HCT116 (cell line): ENCODE measurements at regions not wholly inside any gene's neighbourhood (a gene's known extent, or its start where the extent isn't known, plus 50 kb on each side); places are given as distances from the start of the nearest gene placed in this dataset.

Experiments
- ATAC-seq: fragments of 200-7000 bp; cut with Tn5 transposase; 2 replicates; pipeline ENCODE4 v1.9.1; 2020; ENCODE audit warnings: mild to moderate bottlenecking, moderate library complexity
- BruUV-seq: library from RNA; stranded (reverse); fragments of 400-500 nt; replicated peaks from 2 replicates; lab custom pipeline; 2021; lab: Mats Ljungman, UMichigan
- CTCF ChIA-PET: fragments of 300-600 bp; sonication (Branson Sonifier 250); formaldehyde crosslinking; loops from one replicate; lab custom pipeline; 2021; ENCODE audit warnings: antibody characterized with exemption; lab: Charles Lee
- POLR2A ChIA-PET: fragments of 300-600, 350-600 bp; sonication (Branson Sonifier 250); formaldehyde crosslinking; loops from one replicate; lab custom pipeline; 2021; ENCODE audit warnings: antibody characterized with exemption; lab: Charles Lee
- RAD21 ChIA-PET, 2 experiments: fragments of 300-600 bp; sonication (Branson Sonifier 250); formaldehyde crosslinking; loops; one replicate each; lab custom pipeline; 2023; ENCODE audit warnings: low total read pairs in 2 of 2; ENCODE audit not compliant: uncharacterized antibody in 2 of 2, unreplicated experiment in 2 of 2, low non-redundant PET in 1 of 2; lab: Charles Lee
- DNase-seq: peaks from one replicate; pipeline ENCODE4 v3.0.0-alpha.2; 2010; ENCODE audit warnings: low read depth, low spot score
- H2AFZ ChIP-seq: fragments of 200-600 bp; shearing (Covaris generic), sonication (generic); 2 replicates; pipeline ENCODE4 v1.6.1; 2017; ENCODE audit warnings: low read depth, mixed run types, mixed read lengths, antibody characterized with exemption, low read length; ENCODE audit not compliant: poor library complexity, severe bottlenecking
- H3K27ac ChIP-seq: 2 replicates; pipeline ENCODE4 v1.5.1; 2012; ENCODE audit warnings: low read depth, low read length
- H3K27me3 ChIP-seq: fragments of 200-600 bp; sonication (generic); 2 replicates; pipeline ENCODE4 v1.6.1; 2016; ENCODE audit warnings: mixed run types, low read length, mixed read lengths; ENCODE audit not compliant: insufficient read depth
- H3K36me3 ChIP-seq, 2 experiments: fragments of 200-500 bp in 1 of 2; fragments of 200-600 bp in 1 of 2; sonication (Bioruptor generic) in 1 of 2; sonication (generic) in 1 of 2; 2 replicates each; pipeline versions ENCODE4 v1.5.1 to v1.6.1; 2014 to 2016; ENCODE audit warnings: low read length in 2 of 2, inconsistent platforms in 1 of 2, mixed read lengths in 1 of 2, mixed run types in 1 of 2; ENCODE audit not compliant: insufficient read depth in 2 of 2, control insufficient read depth in 1 of 2
- H3K4me1 ChIP-seq, 2 experiments: fragments of 200-600 bp in 1 of 2; sonication (generic) in 1 of 2; 2 replicates each; pipeline versions ENCODE4 v1.5.1 to v1.6.1; 2012 to 2017; ENCODE audit warnings: low read length in 2 of 2, inconsistent platforms in 1 of 2, mild to moderate bottlenecking in 1 of 2, mixed read lengths in 1 of 2, mixed run types in 1 of 2, moderate library complexity in 1 of 2; ENCODE audit not compliant: insufficient read depth in 2 of 2, control insufficient read depth in 1 of 2
- H3K4me2 ChIP-seq: fragments of 200-600 bp; sonication (generic); 2 replicates; pipeline ENCODE4 v1.6.1; 2017; ENCODE audit warnings: mixed run types, low read length, mixed read lengths
- H3K4me3 ChIP-seq, 2 experiments: fragments of 200-600 bp in 1 of 2; sonication (generic) in 1 of 2; replicated peaks in 1 of 2; 2 replicates each; pipeline ENCODE4 v1.5.1; 2011 to 2016; ENCODE audit warnings: low read length in 2 of 2, control low read depth in 1 of 2, low read depth in 1 of 2, mild to moderate bottlenecking in 1 of 2, mixed read lengths in 1 of 2, mixed run types in 1 of 2
- H3K79me2 ChIP-seq: fragments of 200-600 bp; sonication (generic); 2 replicates; pipeline ENCODE4 v1.6.1; 2017; ENCODE audit warnings: mild to moderate bottlenecking, mixed run types, low read length, moderate library complexity, mixed read lengths; ENCODE audit not compliant: insufficient read depth
- H3K9ac ChIP-seq: fragments of 200-600 bp; sonication (generic); 2 replicates; pipeline ENCODE4 v1.6.1; 2016; ENCODE audit warnings: low read length, mixed read lengths
- H3K9me2 ChIP-seq: fragments of 200-600 bp; sonication (generic), shearing (Covaris generic); 2 replicates; pipeline ENCODE4 v1.6.1; 2017; ENCODE audit warnings: mixed run types, mild to moderate bottlenecking, moderate library complexity; ENCODE audit not compliant: insufficient read depth
- H3K9me3 ChIP-seq, 2 experiments: fragments of 200-500 bp in 1 of 2; fragments of 200-600 bp in 1 of 2; sonication (Bioruptor generic) in 1 of 2; sonication (generic) in 1 of 2; 2 replicates each; pipeline ENCODE4 v1.6.1; 2014 to 2017; ENCODE audit warnings: low read length in 2 of 2, mixed read lengths in 2 of 2, inconsistent platforms in 1 of 2, low read depth in 1 of 2, mild to moderate bottlenecking in 1 of 2, mixed run types in 1 of 2, moderate library complexity in 1 of 2; ENCODE audit not compliant: control insufficient read depth in 1 of 2, insufficient read depth in 1 of 2
- H4K20me1 ChIP-seq: fragments of 200-600 bp; sonication (generic), shearing (Covaris generic); 2 replicates; pipeline ENCODE4 v1.6.1; 2017; ENCODE audit warnings: mixed run types, mild to moderate bottlenecking, moderate library complexity; ENCODE audit not compliant: insufficient read depth
- CBX3 ChIP-seq: IDR thresholded peaks from 2 replicates; pipeline ENCODE4 v1.6.1; 2012; ENCODE audit warnings: low read depth
- CEBPB ChIP-seq: IDR thresholded peaks from 2 replicates; pipeline ENCODE4 v1.6.1; 2012; ENCODE audit warnings: low read depth
- EZH2phosphoT487 ChIP-seq: fragments of 200-600 bp; IDR thresholded peaks from 2 replicates; pipeline ENCODE4 v1.6.1; 2018; ENCODE audit warnings: antibody characterized with exemption, borderline replicate concordance
- SRF ChIP-seq: IDR thresholded peaks from 2 replicates; pipeline ENCODE4 v1.6.1; 2012; ENCODE audit warnings: low read depth
- YY1 ChIP-seq: IDR thresholded peaks from 2 replicates; pipeline ENCODE4 v1.6.1; 2011; ENCODE audit warnings: low read length, low read depth, moderate library complexity, mild to moderate bottlenecking; ENCODE audit not compliant: insufficient replicate concordance; ENCODE audit errors: extremely low read depth
- ZNF274 ChIP-seq: fragments of 200-500 bp; sonication (Bioruptor generic); IDR thresholded peaks from 2 replicates; pipeline ENCODE4 v1.6.1; 2014; ENCODE audit warnings: mild to moderate bottlenecking, low read depth, low read length, inconsistent platforms
- intact Hi-C: fragments of 100-400 bp; cut with micrococcal nuclease; formaldehyde crosslinking; loops from 2 replicates; pipeline ENCODE4 v1.10.0; 2022
- TF ChIP-seq, protein P1 (sequence below): IDR thresholded peaks from 2 replicates; pipeline ENCODE4 v1.6.1; 2012; ENCODE audit warnings: low read depth

DNA sequence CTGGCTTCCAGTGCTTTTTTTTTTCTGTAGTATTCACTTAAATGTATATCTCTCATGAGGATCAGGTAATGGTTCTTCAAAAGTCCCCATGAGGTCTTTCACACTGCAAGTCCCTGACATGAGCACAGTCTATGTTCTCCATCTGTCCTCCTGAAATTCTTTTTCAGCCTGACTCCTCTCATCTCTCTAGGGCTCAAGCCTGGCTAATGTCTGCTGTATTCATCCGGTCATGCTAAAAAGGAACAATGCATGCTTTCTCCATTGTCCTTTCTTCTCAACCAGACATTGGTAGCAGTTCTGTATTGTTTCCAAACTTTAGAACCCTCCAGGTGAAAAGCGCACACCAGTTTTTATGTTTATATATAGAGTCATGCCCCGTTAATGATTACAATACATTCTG lies 368.3 kb upstream of the OLFM3 start:
- no peaks in the 10 kb centered on the region for H3K27me3 ChIP-seq
- POLR2A ChIA-PET, result no interaction called here

DNA sequence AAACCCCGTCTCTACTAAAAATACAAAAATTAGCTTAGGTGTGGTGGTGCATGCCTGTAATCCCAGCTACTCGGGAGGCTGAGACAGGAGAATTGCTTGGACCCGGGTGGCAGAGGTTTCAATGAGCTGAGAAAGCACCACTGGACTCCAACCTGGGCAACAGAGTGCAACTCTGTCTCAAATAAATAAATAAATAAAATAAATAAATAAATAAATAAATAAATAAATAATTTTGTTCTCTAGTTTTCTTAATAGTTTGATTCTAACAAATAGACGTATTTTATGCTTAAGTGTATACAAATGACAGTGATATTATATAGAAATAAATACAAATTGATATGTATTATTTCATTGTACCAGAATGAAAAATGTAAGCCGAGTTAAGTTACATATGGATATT lies 339.9 kb upstream of the OLFM3 start:
- peaks cover 0 to under 1% of the 10 kb centered on the region in 2 experiments; a peak in 1 of 4 replicates for H3K9me3 ChIP-seq
- no peaks in the 10 kb centered on the region for H3K27me3 ChIP-seq
- H3K36me3 ChIP-seq, result no peaks in the 10 kb centered on the region
- no peaks in the 10 kb centered on the region for H3K9me2 ChIP-seq
- POLR2A ChIA-PET, result no interaction called here
- CTCF ChIA-PET, result no interaction called here
- H3K9ac ChIP-seq, result no peak overlapping the region
- H4K20me1 ChIP-seq, result no peaks in the 10 kb centered on the region
- H3K79me2 ChIP-seq, result no peaks in the 10 kb centered on the region
- intact Hi-C loops, result no loop called here
- TF ChIP-seq EZH2phosphoT487, result no peak
- TF ChIP-seq, protein P1, sequence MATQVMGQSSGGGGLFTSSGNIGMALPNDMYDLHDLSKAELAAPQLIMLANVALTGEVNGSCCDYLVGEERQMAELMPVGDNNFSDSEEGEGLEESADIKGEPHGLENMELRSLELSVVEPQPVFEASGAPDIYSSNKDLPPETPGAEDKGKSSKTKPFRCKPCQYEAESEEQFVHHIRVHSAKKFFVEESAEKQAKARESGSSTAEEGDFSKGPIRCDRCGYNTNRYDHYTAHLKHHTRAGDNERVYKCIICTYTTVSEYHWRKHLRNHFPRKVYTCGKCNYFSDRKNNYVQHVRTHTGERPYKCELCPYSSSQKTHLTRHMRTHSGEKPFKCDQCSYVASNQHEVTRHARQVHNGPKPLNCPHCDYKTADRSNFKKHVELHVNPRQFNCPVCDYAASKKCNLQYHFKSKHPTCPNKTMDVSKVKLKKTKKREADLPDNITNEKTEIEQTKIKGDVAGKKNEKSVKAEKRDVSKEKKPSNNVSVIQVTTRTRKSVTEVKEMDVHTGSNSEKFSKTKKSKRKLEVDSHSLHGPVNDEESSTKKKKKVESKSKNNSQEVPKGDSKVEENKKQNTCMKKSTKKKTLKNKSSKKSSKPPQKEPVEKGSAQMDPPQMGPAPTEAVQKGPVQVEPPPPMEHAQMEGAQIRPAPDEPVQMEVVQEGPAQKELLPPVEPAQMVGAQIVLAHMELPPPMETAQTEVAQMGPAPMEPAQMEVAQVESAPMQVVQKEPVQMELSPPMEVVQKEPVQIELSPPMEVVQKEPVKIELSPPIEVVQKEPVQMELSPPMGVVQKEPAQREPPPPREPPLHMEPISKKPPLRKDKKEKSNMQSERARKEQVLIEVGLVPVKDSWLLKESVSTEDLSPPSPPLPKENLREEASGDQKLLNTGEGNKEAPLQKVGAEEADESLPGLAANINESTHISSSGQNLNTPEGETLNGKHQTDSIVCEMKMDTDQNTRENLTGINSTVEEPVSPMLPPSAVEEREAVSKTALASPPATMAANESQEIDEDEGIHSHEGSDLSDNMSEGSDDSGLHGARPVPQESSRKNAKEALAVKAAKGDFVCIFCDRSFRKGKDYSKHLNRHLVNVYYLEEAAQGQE, result no peak
- H3K27ac ChIP-seq, result no peak overlapping the region
- no peak overlapping the region for H3K4me2 ChIP-seq
- no TSS peak for BruUV-seq
- no peak overlapping the region for H3K4me3 ChIP-seq
- H2AFZ ChIP-seq, result no peak overlapping the region
- H3K4me1 ChIP-seq, result no peaks in the 10 kb centered on the region
- ATAC-seq (no peak), DNase-seq (no peak)
- RAD21 ChIA-PET, result no interaction called here

More for the DNA sequence above, 368.3 kb upstream of the OLFM3 start:
- DNase-seq (no peak), ATAC-seq (no peak)
- Histone ChIP-seq H3K79me2 (no peaks in the 10 kb centered on the region), H3K27ac (no peak overlapping the region), H3K9me3 (peaks cover 0 to 2% of the 10 kb centered on the region in 2 experiments; a peak in 1 of 4 replicates), H2AFZ (no peak overlapping the region), H3K4me2 (no peak overlapping the region), H3K4me3 (no peak overlapping the region), H3K9me2 (no peaks in the 10 kb centered on the region), H3K9ac (no peak overlapping the region), H3K36me3 (no peaks in the 10 kb centered on the region), H4K20me1 (no peaks in the 10 kb centered on the region), H3K4me1 (no peaks in the 10 kb centered on the region)
- intact Hi-C loops, result no loop called here
- ChIA-PET RAD21 (no interaction called here), CTCF (no interaction called here)
- BruUV-seq, result no TSS peak
- TF ChIP-seq YY1 (no peak), CBX3 (no peak), CEBPB (no peak), ZNF274 (no peak), SRF (no peak)
- TF ChIP-seq, protein P1, result no peak
